ENCODE measurements at regions not wholly inside any gene's neighbourhood (a gene's known extent, or its start where the extent isn't known, plus 50 kb on each side); places are given as distances from the start of the nearest gene placed in this dataset.

GRCh38 chr12:132414634-132415326, 75.2 kb upstream of the FBRSL1 start:
- POLR2A ChIA-PET (ENCODE audit: low non-redundant PET), result no interaction called here
- TF ChIP-seq, protein P1, sequence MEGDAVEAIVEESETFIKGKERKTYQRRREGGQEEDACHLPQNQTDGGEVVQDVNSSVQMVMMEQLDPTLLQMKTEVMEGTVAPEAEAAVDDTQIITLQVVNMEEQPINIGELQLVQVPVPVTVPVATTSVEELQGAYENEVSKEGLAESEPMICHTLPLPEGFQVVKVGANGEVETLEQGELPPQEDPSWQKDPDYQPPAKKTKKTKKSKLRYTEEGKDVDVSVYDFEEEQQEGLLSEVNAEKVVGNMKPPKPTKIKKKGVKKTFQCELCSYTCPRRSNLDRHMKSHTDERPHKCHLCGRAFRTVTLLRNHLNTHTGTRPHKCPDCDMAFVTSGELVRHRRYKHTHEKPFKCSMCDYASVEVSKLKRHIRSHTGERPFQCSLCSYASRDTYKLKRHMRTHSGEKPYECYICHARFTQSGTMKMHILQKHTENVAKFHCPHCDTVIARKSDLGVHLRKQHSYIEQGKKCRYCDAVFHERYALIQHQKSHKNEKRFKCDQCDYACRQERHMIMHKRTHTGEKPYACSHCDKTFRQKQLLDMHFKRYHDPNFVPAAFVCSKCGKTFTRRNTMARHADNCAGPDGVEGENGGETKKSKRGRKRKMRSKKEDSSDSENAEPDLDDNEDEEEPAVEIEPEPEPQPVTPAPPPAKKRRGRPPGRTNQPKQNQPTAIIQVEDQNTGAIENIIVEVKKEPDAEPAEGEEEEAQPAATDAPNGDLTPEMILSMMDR (conservative IDR thresholded peaks at IDR 0.05; ENCODE audit: low read depth), result peak; percentile 87

DNA sequence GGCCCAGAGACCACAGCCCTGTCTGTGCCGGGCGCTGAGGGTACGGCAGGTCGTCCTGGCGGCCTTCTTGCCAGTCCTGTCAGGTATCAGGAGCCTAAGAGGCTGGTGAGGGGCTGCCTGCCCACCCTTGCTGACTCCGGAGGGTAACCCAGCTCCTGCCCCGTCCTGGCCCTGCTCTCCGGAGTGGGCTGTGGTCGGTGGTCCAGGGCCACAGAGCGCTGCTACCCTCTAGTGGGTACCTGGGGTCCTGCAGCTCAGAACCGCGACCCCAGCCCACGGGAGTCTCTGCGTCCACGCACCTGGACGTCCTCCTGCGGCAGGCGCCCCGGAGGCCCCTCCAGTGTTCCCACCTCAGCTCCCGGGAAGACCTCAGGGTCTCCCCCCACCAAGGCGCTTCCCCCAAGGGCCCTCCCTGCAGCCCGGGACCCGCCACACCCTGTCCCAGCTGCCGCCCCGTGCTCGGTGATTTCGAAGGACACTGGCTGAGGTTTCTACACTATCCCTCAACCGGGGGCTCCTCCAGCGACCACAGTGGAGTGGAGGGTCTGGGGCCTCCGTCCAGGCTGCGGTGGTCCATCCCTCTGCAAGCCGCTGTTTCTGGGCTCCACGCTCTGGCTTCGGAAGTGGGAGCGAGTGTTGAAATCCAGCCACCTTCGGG, 75.9 kb upstream of the FBRSL1 start:
- CTCF ChIA-PET, result interaction anchor here (0.5 to 2.8 kb wide), 20 partner anchors 9 to 267 kb away, joined by 3 to 40 read pairs (median 4); no protein-coding TSS in a partner anchor
- POLR2A ChIA-PET (ENCODE audit: low non-redundant PET), result no interaction called here
- no peak overlapping the region for H3K27ac ChIP-seq
- no peak for DNase-seq (ENCODE audit: low spot score)
- TF ChIP-seq, protein P1 (conservative IDR thresholded peaks at IDR 0.05; ENCODE audit: low read depth), result peak; percentile 71

More at GRCh38 chr12:132414634-132415326, 75.2 kb upstream of the FBRSL1 start:
- H3K27ac ChIP-seq, result no peak overlapping the region; the same call in 1 of the 2 replicates
- CTCF ChIA-PET, result interaction anchor here (0.6 to 2.8 kb wide), 34 partner anchors 10 to 268 kb away, joined by 3 to 40 read pairs (median 4); no protein-coding TSS in a partner anchor
- DNase-seq (ENCODE audit: low spot score), result peak; percentile 83

DNA sequence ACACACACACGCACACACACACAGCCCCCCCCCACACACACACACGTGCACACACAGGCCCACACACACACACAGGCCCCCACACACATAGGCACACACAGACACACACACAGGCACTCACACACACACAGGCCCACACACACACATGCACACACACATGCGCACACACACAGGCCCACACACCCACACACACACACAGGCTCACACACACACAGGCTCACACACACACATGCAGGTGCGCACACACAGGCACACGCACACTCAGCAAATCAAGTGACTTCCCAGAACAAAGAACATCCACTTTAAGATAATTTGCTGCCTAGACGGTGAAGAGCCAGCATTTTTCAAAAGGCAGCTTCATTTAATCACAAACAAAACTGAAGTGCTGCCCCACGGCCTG, 78.5 kb upstream of the FBRSL1 start:
- ChIA-PET CTCF (no interaction called here), POLR2A (ENCODE audit: low non-redundant PET) (no interaction called here)
- no peak overlapping the region for H3K27ac ChIP-seq
- TF ChIP-seq, protein P1 (conservative IDR thresholded peaks at IDR 0.05; ENCODE audit: low read depth), result no peak
- DNase-seq (ENCODE audit: low spot score), result no peak

DNA sequence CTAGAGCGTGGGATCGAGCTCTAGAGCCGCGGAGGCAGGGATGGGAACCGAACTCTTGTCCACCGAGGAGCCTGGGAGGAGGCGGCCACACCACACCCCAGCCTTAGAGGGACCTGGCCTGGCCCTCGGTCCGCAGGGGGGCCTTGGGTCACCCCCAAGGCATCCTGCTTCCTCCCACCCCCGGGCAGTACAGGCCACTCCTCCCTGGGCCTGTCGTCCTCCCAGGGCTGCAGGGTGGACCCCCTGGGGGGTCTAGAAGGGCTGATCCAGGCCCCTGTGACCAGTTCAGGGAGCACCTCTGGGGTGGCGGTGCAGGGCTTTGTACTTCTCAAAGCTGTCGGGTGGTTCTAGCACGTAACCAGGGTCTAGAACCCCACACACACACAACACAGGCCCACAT, 79.1 kb upstream of the FBRSL1 start:
- ChIA-PET CTCF (no interaction called here), POLR2A (ENCODE audit: low non-redundant PET) (no interaction called here)
- TF ChIP-seq, protein P1 (conservative IDR thresholded peaks at IDR 0.05; ENCODE audit: low read depth), result no peak
- no peak for DNase-seq (ENCODE audit: low spot score)
- no peak overlapping the region for H3K27ac ChIP-seq

- TF ChIP-seq, protein P1 (conservative IDR thresholded peaks at IDR 0.05; ENCODE audit: low read depth), result no peak
- H3K27ac ChIP-seq, result no peak overlapping the region
- CTCF ChIA-PET, result interaction anchor here (0.8 kb wide), 1 partner anchor 183 kb away, joined by 4 read pairs; no protein-coding TSS in a partner anchor
- POLR2A ChIA-PET (ENCODE audit: low non-redundant PET), result no interaction called here
- DNase-seq (ENCODE audit: low spot score), result no peak
These were observed 79.7 kb upstream of the FBRSL1 start for GRCh38 chr12:132410296-132410625.

GRCh38 chr12:132409495-132410295, 80.3 kb upstream of the FBRSL1 start:
- TF ChIP-seq, protein P1 (conservative IDR thresholded peaks at IDR 0.05; ENCODE audit: low read depth), result no peak
- DNase-seq (ENCODE audit: low spot score), result no peak
- POLR2A ChIA-PET (ENCODE audit: low non-redundant PET), result no interaction called here
- no peak overlapping the region for H3K27ac ChIP-seq
- CTCF ChIA-PET, result interaction anchor here (0.7 to 0.8 kb wide), 2 partner anchors 183 to 255 kb away, joined by 4 read pairs; no protein-coding TSS in a partner anchor
